ENCODE measurements at regions not wholly inside any gene's neighbourhood (a gene's known extent, or its start where the extent isn't known, plus 50 kb on each side); places are given as distances from the start of the nearest gene placed in this dataset.

GRCh38 chr3:67804578-67804977 is 150.2 kb upstream of the SUCLG2 start:
- Histone ChIP-seq H3K4me2 (ENCODE audit: low read length) (no peak overlapping the region), H3K4me1 (ENCODE audit: insufficient read depth, low read length, severe bottlenecking) (no peaks in the 10 kb centered on the region), H2AFZ (ENCODE audit: low read length) (no peak overlapping the region), H3K4me3 (ENCODE audit: low read depth, low read length, poor library complexity, severe bottlenecking) (no peak overlapping the region), H3K36me3 (ENCODE audit: insufficient read depth, low read length) (no peaks in the 10 kb centered on the region), H3K79me2 (ENCODE audit: insufficient read depth, low read length) (no peaks in the 10 kb centered on the region), H3K9me2 (ENCODE audit: low read depth, low read length) (no peaks in the 10 kb centered on the region), H3K27ac (ENCODE audit: low read depth, low read length, poor library complexity, severe bottlenecking) (no peak overlapping the region), H3K9ac (ENCODE audit: low read length) (no peak overlapping the region), H4K20me1 (ENCODE audit: insufficient read depth, low read length) (no peaks in the 10 kb centered on the region), H3F3A (ENCODE audit: insufficient read depth, low read length) (no peaks in the 10 kb centered on the region), H3K27me3 (ENCODE audit: insufficient read depth, low read length) (no peaks in the 10 kb centered on the region), H3K9me3 (ENCODE audit: low read length) (no peaks in the 10 kb centered on the region)
- TF ChIP-seq EZH2 (IDR thresholded peaks at IDR 0.05; ENCODE audit: borderline replicate concordance, low read length), result no peak
- no peak for TF ChIP-seq CTCF (IDR thresholded peaks at IDR 0.05; ENCODE audit: low read length)

GRCh38 chr3:67804089-67804488 is 149.7 kb upstream of the SUCLG2 start:
- TF ChIP-seq EZH2 (IDR thresholded peaks at IDR 0.05; ENCODE audit: borderline replicate concordance, low read length) (no peak), CTCF (IDR thresholded peaks at IDR 0.05; ENCODE audit: low read length) (no peak)
- Histone ChIP-seq H3K9me3 (ENCODE audit: low read length) (no peaks in the 10 kb centered on the region), H3F3A (ENCODE audit: insufficient read depth, low read length) (no peaks in the 10 kb centered on the region), H3K27me3 (ENCODE audit: insufficient read depth, low read length) (no peaks in the 10 kb centered on the region), H3K4me3 (ENCODE audit: low read depth, low read length, poor library complexity, severe bottlenecking) (no peak overlapping the region), H3K4me2 (ENCODE audit: low read length) (no peak overlapping the region), H4K20me1 (ENCODE audit: insufficient read depth, low read length) (no peaks in the 10 kb centered on the region), H3K27ac (ENCODE audit: low read depth, low read length, poor library complexity, severe bottlenecking) (no peak overlapping the region), H3K4me1 (ENCODE audit: insufficient read depth, low read length, severe bottlenecking) (no peaks in the 10 kb centered on the region), H3K79me2 (ENCODE audit: insufficient read depth, low read length) (no peaks in the 10 kb centered on the region), H2AFZ (ENCODE audit: low read length) (no peak overlapping the region), H3K9me2 (ENCODE audit: low read depth, low read length) (no peaks in the 10 kb centered on the region), H3K36me3 (ENCODE audit: insufficient read depth, low read length) (no peaks in the 10 kb centered on the region), H3K9ac (ENCODE audit: low read length) (no peak overlapping the region)

GRCh38 chr3:67798412-67798811 is 144.0 kb upstream of the SUCLG2 start:
- H3K27ac ChIP-seq (ENCODE audit: low read depth, low read length, poor library complexity, severe bottlenecking), result no peak overlapping the region
- H3K27me3 ChIP-seq (ENCODE audit: insufficient read depth, low read length), result no peaks in the 10 kb centered on the region

More at GRCh38 chr3:67798412-67798811, 144.0 kb upstream of the SUCLG2 start:
- TF ChIP-seq CTCF (IDR thresholded peaks at IDR 0.05; ENCODE audit: low read length), result no peak
- TF ChIP-seq EZH2 (IDR thresholded peaks at IDR 0.05; ENCODE audit: borderline replicate concordance, low read length), result no peak
- no peaks in the 10 kb centered on the region for H3K4me1 ChIP-seq (ENCODE audit: insufficient read depth, low read length, severe bottlenecking)
- H3K9me2 ChIP-seq (ENCODE audit: low read depth, low read length), result no peaks in the 10 kb centered on the region
- H3K9me3 ChIP-seq (ENCODE audit: low read length), result no peaks in the 10 kb centered on the region
- no peak overlapping the region for H3K4me3 ChIP-seq (ENCODE audit: low read depth, low read length, poor library complexity, severe bottlenecking)
- H3K79me2 ChIP-seq (ENCODE audit: insufficient read depth, low read length), result no peaks in the 10 kb centered on the region
- no peak overlapping the region for H3K4me2 ChIP-seq (ENCODE audit: low read length)
- no peaks in the 10 kb centered on the region for H4K20me1 ChIP-seq (ENCODE audit: insufficient read depth, low read length)
- no peaks in the 10 kb centered on the region for H3F3A ChIP-seq (ENCODE audit: insufficient read depth, low read length)
- no peak overlapping the region for H3K9ac ChIP-seq (ENCODE audit: low read length)
- no peak overlapping the region for H2AFZ ChIP-seq (ENCODE audit: low read length)
- no peaks in the 10 kb centered on the region for H3K36me3 ChIP-seq (ENCODE audit: insufficient read depth, low read length)

All from OCI-LY1 (cell line).